ENCODE measurements at regions not wholly inside any gene's neighbourhood (a gene's known extent, or its start where the extent isn't known, plus 50 kb on each side); places are given as distances from the start of the nearest gene placed in this dataset.
"Not testable (repeated sequence)": the region's sequence is repeated elsewhere in the genome, so short reads cannot be mapped to it uniquely, and the experiment has no call there.

- in situ Hi-C loops (cut with MboI; ENCODE audit: low pct_unique_long_range_greater_than_20kb, low sequenced_read_pairs) = no loop called here
These were observed 1177.5 kb downstream of the NSUN3 start for GRCh38 chr3:95240395-95240794.

GRCh38 chr3:95241256-95241655 is 1178.4 kb downstream of the NSUN3 start:
- DNase-seq; in situ Hi-C loops (cut with MboI; ENCODE audit: low pct_unique_long_range_greater_than_20kb, low sequenced_read_pairs): not testable (repeated sequence)

More at GRCh38 chr3:95240395-95240794, 1177.5 kb downstream of the NSUN3 start:
- DNase-seq = no peak

GRCh38 chr3:95246413-95246812 is 1183.6 kb downstream of the NSUN3 start:
- DNase-seq = no peak
- in situ Hi-C loops (cut with MboI; ENCODE audit: low pct_unique_long_range_greater_than_20kb, low sequenced_read_pairs) = no loop called here

GRCh38 chr3:95254061-95254460 is 1191.2 kb downstream of the NSUN3 start:
- DNase-seq = no peak
- in situ Hi-C loops (cut with MboI; ENCODE audit: low pct_unique_long_range_greater_than_20kb, low sequenced_read_pairs) = no loop called here

- no peak for DNase-seq
These were observed 1191.9 kb downstream of the NSUN3 start for GRCh38 chr3:95254758-95255157.

GRCh38 chr3:95265129-95265528 is 1202.3 kb downstream of the NSUN3 start:
- no peak for DNase-seq
- in situ Hi-C loops (cut with MboI; ENCODE audit: low pct_unique_long_range_greater_than_20kb, low sequenced_read_pairs) = no loop called here

More at GRCh38 chr3:95254758-95255157, 1191.9 kb downstream of the NSUN3 start:
- in situ Hi-C loops (cut with MboI; ENCODE audit: low pct_unique_long_range_greater_than_20kb, low sequenced_read_pairs) = no loop called here

- DNase-seq = no peak
- in situ Hi-C loops (cut with MboI; ENCODE audit: low pct_unique_long_range_greater_than_20kb, low sequenced_read_pairs) = no loop called here
These were observed 1208.5 kb downstream of the NSUN3 start for GRCh38 chr3:95271395-95271794.

GRCh38 chr3:95272166-95272565 is 1209.3 kb downstream of the NSUN3 start:
- DNase-seq = no peak

GRCh38 chr3:95272781-95273180 is 1209.9 kb downstream of the NSUN3 start:
- in situ Hi-C loops (cut with MboI; ENCODE audit: low pct_unique_long_range_greater_than_20kb, low sequenced_read_pairs) = no loop called here
- no peak for DNase-seq

More at GRCh38 chr3:95272166-95272565, 1209.3 kb downstream of the NSUN3 start:
- in situ Hi-C loops (cut with MboI; ENCODE audit: low pct_unique_long_range_greater_than_20kb, low sequenced_read_pairs) = no loop called here

- no peak for DNase-seq
- in situ Hi-C loops (cut with MboI; ENCODE audit: low pct_unique_long_range_greater_than_20kb, low sequenced_read_pairs) = no loop called here
These were observed 1214.8 kb downstream of the NSUN3 start for GRCh38 chr3:95277613-95278012.

- in situ Hi-C loops (cut with MboI; ENCODE audit: low pct_unique_long_range_greater_than_20kb, low sequenced_read_pairs) = no loop called here
- no peak for DNase-seq
These were observed 1218.0 kb downstream of the NSUN3 start for GRCh38 chr3:95280711-95281352.

- no peak for DNase-seq
- in situ Hi-C loops (cut with MboI; ENCODE audit: low pct_unique_long_range_greater_than_20kb, low sequenced_read_pairs) = no loop called here
These were observed 1226.4 kb downstream of the NSUN3 start for GRCh38 chr3:95289295-95289694.

- in situ Hi-C loops (cut with MboI; ENCODE audit: low pct_unique_long_range_greater_than_20kb, low sequenced_read_pairs) = no loop called here
- DNase-seq = no peak
These were observed 1234.7 kb downstream of the NSUN3 start for GRCh38 chr3:95297581-95297980.

- in situ Hi-C loops (cut with MboI; ENCODE audit: low pct_unique_long_range_greater_than_20kb, low sequenced_read_pairs) = no loop called here
- no peak for DNase-seq
These were observed 1239.2 kb downstream of the NSUN3 start for GRCh38 chr3:95302044-95302443.

GRCh38 chr3:95310560-95310959 is 1247.7 kb downstream of the NSUN3 start:
- DNase-seq = no peak
- in situ Hi-C loops (cut with MboI; ENCODE audit: low pct_unique_long_range_greater_than_20kb, low sequenced_read_pairs) = no loop called here

GRCh38 chr3:95311272-95311671 is 1248.4 kb downstream of the NSUN3 start:
- DNase-seq = no peak
- in situ Hi-C loops (cut with MboI; ENCODE audit: low pct_unique_long_range_greater_than_20kb, low sequenced_read_pairs) = no loop called here

GRCh38 chr3:95312650-95313049 is 1249.8 kb downstream of the NSUN3 start:
- no peak for DNase-seq
- in situ Hi-C loops (cut with MboI; ENCODE audit: low pct_unique_long_range_greater_than_20kb, low sequenced_read_pairs) = no loop called here

GRCh38 chr3:95319921-95320494 is 1257.1 kb downstream of the NSUN3 start:
- in situ Hi-C loops (cut with MboI; ENCODE audit: low pct_unique_long_range_greater_than_20kb, low sequenced_read_pairs) = no loop called here
- DNase-seq = no peak

- in situ Hi-C loops (cut with MboI; ENCODE audit: low pct_unique_long_range_greater_than_20kb, low sequenced_read_pairs) = no loop called here
- DNase-seq = no peak
These were observed 1264.6 kb downstream of the NSUN3 start for GRCh38 chr3:95327478-95327877.

GRCh38 chr3:95333826-95334225 is 1271.0 kb downstream of the NSUN3 start:
- peak; percentile 50 for DNase-seq
- in situ Hi-C loops (cut with MboI; ENCODE audit: low pct_unique_long_range_greater_than_20kb, low sequenced_read_pairs) = no loop called here

GRCh38 chr3:95334461-95334860 is 1271.6 kb downstream of the NSUN3 start:
- DNase-seq = no peak
- in situ Hi-C loops (cut with MboI; ENCODE audit: low pct_unique_long_range_greater_than_20kb, low sequenced_read_pairs) = no loop called here
